GM23338 (cell line): ENCODE measurements at regions not wholly inside any gene's neighbourhood (a gene's known extent, or its start where the extent isn't known, plus 50 kb on each side); places are given as distances from the start of the nearest gene placed in this dataset.
"Not testable (repeated sequence)": the region's sequence is repeated elsewhere in the genome, so short reads cannot be mapped to it uniquely, and the experiment has no call there.

Source experiments
- EZH2phosphoT487 ChIP-seq: fragments of 200-600 bp; sonication (generic); IDR thresholded peaks from one replicate; pipeline ENCODE4 v1.8.1; 2018; ENCODE audit warnings: antibody characterized with exemption; ENCODE audit not compliant: unreplicated experiment
- JUNB ChIP-seq: IDR thresholded peaks from one replicate; pipeline ENCODE4 v1.6.1; 2016; ENCODE audit warnings: antibody characterized with exemption; ENCODE audit not compliant: unreplicated experiment
- TF ChIP-seq, protein P1 (sequence below), 2 experiments: fragments of 200-600 bp in 1 of 2; sonication (generic) in 1 of 2; conservative IDR thresholded peaks; 2 replicates each; pipeline versions ENCODE4 v1.5.1 to v1.6.1; 2016 to 2017; ENCODE audit warnings: antibody characterized with exemption in 2 of 2, low read depth in 2 of 2, mild to moderate bottlenecking in 2 of 2, moderate library complexity in 1 of 2

DNA sequence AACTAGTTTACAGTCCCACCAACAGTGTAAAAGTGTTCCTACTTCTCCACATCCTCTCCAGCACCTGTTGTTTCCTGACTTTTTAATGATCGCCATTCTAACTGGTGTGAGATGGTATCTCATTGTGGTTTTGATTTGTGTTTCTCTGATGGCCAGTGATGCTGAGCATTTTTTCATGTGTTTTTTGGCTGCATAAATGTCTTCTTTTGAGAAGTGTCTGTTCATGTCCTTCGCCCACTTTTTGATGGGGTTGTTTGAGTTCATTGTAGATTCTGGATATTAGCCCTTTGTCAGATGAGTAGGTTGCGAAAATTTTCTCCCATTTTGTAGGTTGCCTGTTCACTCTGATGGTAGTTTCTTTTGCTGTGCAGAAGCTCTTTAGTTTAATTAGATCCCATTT, 77.1 kb upstream of the SLC7A14 start:
- TF ChIP-seq, protein P1, sequence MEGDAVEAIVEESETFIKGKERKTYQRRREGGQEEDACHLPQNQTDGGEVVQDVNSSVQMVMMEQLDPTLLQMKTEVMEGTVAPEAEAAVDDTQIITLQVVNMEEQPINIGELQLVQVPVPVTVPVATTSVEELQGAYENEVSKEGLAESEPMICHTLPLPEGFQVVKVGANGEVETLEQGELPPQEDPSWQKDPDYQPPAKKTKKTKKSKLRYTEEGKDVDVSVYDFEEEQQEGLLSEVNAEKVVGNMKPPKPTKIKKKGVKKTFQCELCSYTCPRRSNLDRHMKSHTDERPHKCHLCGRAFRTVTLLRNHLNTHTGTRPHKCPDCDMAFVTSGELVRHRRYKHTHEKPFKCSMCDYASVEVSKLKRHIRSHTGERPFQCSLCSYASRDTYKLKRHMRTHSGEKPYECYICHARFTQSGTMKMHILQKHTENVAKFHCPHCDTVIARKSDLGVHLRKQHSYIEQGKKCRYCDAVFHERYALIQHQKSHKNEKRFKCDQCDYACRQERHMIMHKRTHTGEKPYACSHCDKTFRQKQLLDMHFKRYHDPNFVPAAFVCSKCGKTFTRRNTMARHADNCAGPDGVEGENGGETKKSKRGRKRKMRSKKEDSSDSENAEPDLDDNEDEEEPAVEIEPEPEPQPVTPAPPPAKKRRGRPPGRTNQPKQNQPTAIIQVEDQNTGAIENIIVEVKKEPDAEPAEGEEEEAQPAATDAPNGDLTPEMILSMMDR (conservative IDR thresholded peaks at IDR 0.05; ENCODE audit: low read depth in 2 of 2): not testable (repeated sequence)
- TF ChIP-seq JUNB, EZH2phosphoT487: not testable (repeated sequence)
